ENCODE measurements at regions not wholly inside any gene's neighbourhood (a gene's known extent, or its start where the extent isn't known, plus 50 kb on each side); places are given as distances from the start of the nearest gene placed in this dataset.

DNA sequence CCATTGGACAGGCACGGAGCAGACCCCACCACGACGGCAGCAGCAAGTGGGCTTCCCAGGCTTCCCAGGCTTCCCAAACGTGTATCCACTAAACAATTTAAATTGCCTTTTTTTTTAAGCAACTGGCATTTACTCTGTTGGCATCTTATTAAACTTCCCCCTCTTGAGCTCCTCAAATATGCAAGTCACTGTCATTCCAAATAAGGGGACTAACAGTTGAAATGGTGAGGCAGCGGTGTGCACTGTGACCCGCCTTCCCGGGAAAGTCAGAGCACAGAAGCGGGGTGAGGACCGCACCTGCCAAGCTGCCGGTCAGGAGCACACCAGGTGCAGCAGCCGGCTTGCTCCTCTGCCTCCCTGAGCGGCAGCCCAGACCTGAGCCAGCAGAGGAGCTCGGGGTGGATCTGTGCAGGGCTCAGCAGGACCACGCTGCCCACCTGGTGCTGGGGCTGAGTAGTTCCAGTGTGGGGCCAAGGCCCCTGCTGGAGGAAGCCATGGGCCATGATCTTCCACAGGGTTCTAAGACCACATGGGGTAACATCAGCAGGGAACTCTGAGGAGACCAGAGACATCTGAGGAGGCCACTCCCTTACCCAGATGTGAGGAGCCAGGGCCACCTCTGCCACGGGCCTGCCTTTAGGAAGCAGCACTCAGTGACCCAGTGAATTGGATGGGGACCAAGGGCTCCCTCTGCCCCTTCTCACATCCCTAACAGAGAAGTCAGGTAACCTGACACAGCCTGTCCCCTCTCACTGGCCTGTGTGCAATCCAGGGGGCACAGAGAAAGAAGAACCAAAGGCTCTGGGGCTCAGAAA, 245.4 kb downstream of the NPHP4 start:
- DNase-seq (ENCODE audit: low read depth): no peak
- H3K4me3 ChIP-seq (ENCODE audit: control insufficient read depth, low read depth, low read length): no peak overlapping the region
- TF ChIP-seq, protein P1, sequence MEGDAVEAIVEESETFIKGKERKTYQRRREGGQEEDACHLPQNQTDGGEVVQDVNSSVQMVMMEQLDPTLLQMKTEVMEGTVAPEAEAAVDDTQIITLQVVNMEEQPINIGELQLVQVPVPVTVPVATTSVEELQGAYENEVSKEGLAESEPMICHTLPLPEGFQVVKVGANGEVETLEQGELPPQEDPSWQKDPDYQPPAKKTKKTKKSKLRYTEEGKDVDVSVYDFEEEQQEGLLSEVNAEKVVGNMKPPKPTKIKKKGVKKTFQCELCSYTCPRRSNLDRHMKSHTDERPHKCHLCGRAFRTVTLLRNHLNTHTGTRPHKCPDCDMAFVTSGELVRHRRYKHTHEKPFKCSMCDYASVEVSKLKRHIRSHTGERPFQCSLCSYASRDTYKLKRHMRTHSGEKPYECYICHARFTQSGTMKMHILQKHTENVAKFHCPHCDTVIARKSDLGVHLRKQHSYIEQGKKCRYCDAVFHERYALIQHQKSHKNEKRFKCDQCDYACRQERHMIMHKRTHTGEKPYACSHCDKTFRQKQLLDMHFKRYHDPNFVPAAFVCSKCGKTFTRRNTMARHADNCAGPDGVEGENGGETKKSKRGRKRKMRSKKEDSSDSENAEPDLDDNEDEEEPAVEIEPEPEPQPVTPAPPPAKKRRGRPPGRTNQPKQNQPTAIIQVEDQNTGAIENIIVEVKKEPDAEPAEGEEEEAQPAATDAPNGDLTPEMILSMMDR (IDR thresholded peaks at IDR 0.05; ENCODE audit: control insufficient read depth, insufficient read depth, low read depth, low read length, missing control alignments): no peak

DNA sequence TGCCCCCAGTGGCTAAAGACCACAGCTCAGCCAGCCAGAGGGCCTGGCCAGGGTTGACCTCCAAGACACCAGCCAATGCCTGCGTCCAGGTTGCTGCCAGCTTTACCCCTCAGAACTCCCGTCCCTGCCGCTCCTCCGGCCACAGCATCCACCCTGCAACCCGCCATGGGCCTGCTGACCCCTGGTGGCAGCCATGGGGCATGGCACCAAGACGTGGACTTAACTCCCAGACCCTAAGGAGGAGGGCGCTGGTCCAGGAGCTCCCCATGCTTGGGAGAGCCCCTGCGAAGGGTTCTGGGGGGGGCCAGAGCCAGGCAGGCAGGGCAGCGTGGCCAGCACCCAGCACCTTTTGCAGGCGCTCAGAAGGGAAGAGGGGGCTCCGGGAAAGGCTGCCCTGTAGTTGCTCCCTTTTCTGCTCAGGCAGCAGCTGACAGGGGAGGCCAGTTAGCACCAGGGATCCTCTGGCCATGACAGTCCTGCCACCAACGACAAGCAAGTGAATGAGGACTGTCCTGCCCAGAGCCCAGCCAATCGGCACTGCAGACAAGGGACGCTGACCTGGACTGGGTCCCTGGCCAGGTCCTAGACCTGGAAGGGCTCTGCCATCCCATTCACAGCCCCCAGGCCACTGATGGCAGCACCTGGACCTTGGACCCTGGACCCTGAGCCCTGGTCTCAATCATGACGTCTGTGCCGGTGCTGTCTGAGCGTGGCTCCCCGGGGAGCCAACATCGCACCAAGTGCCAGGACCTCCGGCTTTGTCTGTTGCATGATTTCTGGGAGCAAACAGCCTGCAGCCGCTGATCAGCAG, 246.2 kb downstream of the NPHP4 start:
- H3K4me3 ChIP-seq (ENCODE audit: control insufficient read depth, low read depth, low read length): no peak overlapping the region
- TF ChIP-seq, protein P1 (IDR thresholded peaks at IDR 0.05; ENCODE audit: control insufficient read depth, insufficient read depth, low read depth, low read length, missing control alignments): peak; percentile 84
- DNase-seq (ENCODE audit: low read depth): peak; percentile 3

DNA sequence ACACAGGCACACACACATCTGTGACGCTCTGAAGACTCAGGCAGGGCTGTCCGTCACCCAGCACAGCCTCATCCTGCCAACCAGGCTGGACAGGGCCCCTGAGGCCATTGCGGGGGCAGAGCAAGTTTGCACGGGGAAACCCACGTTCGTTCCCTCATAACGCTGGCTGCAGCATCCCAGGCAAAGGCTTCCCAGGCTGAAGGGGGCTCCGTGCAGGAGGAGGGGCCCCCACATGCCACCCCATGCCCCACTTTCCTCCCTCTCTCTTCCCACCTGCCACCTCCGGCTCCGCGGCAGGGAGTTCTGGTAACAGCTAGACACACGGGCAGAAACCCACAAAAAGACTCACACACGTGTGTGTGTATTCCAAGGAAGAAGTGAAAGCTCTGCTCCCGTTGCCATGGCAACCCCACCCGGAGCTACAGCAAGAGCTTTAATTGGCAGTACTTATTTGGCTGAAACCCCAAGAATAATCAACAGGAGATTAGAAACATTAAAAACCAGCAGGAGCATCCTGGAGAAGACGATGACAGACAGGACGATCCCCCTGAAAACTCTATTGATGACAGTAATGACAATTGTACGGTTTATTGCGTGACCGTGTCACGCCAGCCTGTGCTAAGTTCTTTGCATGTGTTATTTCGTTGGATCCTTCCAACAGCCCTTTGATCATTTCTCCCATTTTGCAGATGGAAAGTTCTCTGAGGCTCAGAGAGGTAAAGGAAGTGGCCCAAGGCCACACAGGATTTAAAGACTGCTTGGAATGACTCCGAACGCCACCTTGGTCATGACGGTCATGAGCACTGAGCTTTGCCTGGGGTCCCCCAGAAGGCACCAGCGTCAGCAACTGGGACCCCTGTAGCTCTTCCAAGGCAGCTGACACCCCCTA, 247.1 kb downstream of the NPHP4 start:
- no peak overlapping the region for H3K4me3 ChIP-seq (ENCODE audit: control insufficient read depth, low read depth, low read length)
- TF ChIP-seq, protein P1 (IDR thresholded peaks at IDR 0.05; ENCODE audit: control insufficient read depth, insufficient read depth, low read depth, low read length, missing control alignments): no peak
- no peak for DNase-seq (ENCODE audit: low read depth)

- TF ChIP-seq, protein P1 (IDR thresholded peaks at IDR 0.05; ENCODE audit: control insufficient read depth, insufficient read depth, low read depth, low read length, missing control alignments): no peak
- no peak for DNase-seq (ENCODE audit: low read depth)
- H3K4me3 ChIP-seq (ENCODE audit: control insufficient read depth, low read depth, low read length): no peak overlapping the region
These were observed 247.9 kb downstream of the NPHP4 start for GRCh38 chr1:5744341-5744740.

GRCh38 chr1:5743435-5744095, 248.7 kb downstream of the NPHP4 start:
- no peak overlapping the region for H3K4me3 ChIP-seq (ENCODE audit: control insufficient read depth, low read depth, low read length)
- TF ChIP-seq, protein P1 (IDR thresholded peaks at IDR 0.05; ENCODE audit: control insufficient read depth, insufficient read depth, low read depth, low read length, missing control alignments): no peak
- DNase-seq (ENCODE audit: low read depth): no peak

GRCh38 chr1:5742801-5743200, 249.4 kb downstream of the NPHP4 start:
- no peak for DNase-seq (ENCODE audit: low read depth)
- TF ChIP-seq, protein P1 (IDR thresholded peaks at IDR 0.05; ENCODE audit: control insufficient read depth, insufficient read depth, low read depth, low read length, missing control alignments): no peak

More at GRCh38 chr1:5742801-5743200, 249.4 kb downstream of the NPHP4 start:
- H3K4me3 ChIP-seq (ENCODE audit: control insufficient read depth, low read depth, low read length): no peak overlapping the region
